ENCODE measurements at regions not wholly inside any gene's neighbourhood (a gene's known extent, or its start where the extent isn't known, plus 50 kb on each side); places are given as distances from the start of the nearest gene placed in this dataset.

GRCh38 chr9:2263665-2264064, 248.5 kb downstream of the SMARCA2 start:
- Mint-ChIP-seq H3K27ac (peak overlapping the region; percentile 32 to 89 (median 68)), H3K4me1 (peaks cover 65% of the 10 kb centered on the region), H3K4me3 (no peak overlapping the region), H3K9me3 (no peaks in the 10 kb centered on the region), H3K27me3 (ENCODE audit: low read depth) (no peaks in the 10 kb centered on the region), H3K36me3 (ENCODE audit: low read depth) (no peaks in the 10 kb centered on the region)
- TF ChIP-seq CTCF (IDR thresholded peaks at IDR 0.05; ENCODE audit: unreplicated experiment in 3 of 3): no peak

DNA sequence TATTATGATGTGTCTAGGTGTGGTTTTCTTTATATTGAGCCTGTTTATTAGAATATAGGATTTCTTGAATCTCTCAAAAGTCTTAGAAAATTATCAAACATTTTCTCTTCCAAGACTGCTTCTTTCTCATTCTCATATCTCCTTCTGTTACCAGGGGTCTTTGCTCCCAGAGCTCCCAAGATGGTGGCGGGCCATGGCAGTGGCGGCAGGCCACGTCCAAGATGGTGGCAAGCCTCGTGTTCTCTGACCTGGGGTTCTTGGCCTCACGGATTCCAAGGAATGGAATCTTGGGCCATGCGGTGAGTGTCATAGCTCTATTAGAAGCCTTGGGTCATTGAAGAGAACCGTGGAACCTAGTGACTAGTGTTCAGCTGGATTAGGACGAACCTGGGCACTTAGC, 248.9 kb downstream of the SMARCA2 start:
- H3K27ac Mint-ChIP-seq: peak overlapping the region in 2 of 3 experiments; percentile 32 to 89
- H3K27me3 Mint-ChIP-seq (ENCODE audit: low read depth): no peaks in the 10 kb centered on the region
- no peak for TF ChIP-seq CTCF (IDR thresholded peaks at IDR 0.05; ENCODE audit: unreplicated experiment in 3 of 3)
- no peak overlapping the region for H3K4me3 Mint-ChIP-seq
- no peaks in the 10 kb centered on the region for H3K9me3 Mint-ChIP-seq
- H3K4me1 Mint-ChIP-seq: peaks cover 65% of the 10 kb centered on the region
- H3K36me3 Mint-ChIP-seq (ENCODE audit: low read depth): no peaks in the 10 kb centered on the region

DNA sequence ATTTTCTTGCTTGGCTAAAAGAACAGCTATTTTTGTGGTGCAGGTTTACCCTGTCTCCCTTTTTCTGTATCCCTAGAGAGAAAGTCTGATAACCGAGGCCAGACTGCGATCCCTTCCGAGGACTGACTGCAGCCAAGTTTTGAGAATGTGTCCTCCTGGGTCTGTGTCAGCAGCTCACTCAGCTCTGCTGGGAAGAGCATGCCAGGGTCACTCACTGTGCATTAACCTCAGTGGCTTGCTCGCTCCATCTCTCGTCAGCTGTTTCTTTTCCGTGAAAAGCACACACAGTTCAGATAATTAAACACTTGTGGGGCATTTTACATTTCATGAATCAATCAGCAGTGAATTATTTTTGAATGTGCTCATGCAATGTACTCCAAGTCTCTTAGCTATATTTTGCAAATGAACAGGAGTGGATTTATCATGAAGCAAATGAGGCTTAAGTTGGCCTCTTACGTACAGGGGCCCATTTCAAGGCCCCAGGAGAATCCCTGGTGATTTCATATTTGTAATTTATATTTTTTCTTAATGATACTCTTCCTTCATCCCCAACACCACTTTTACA, 252.1 kb downstream of the SMARCA2 start:
- peaks cover 47% of the 10 kb centered on the region for H3K4me1 Mint-ChIP-seq
- no peaks in the 10 kb centered on the region for H3K9me3 Mint-ChIP-seq
- no peaks in the 10 kb centered on the region for H3K27me3 Mint-ChIP-seq (ENCODE audit: low read depth)
- peak overlapping the region; percentile 58 to 90 (median 87) for H3K27ac Mint-ChIP-seq
- no peak for TF ChIP-seq CTCF (IDR thresholded peaks at IDR 0.05; ENCODE audit: unreplicated experiment in 3 of 3)
- H3K36me3 Mint-ChIP-seq (ENCODE audit: low read depth): no peaks in the 10 kb centered on the region
- H3K4me3 Mint-ChIP-seq: no peak overlapping the region

GRCh38 chr9:2269778-2270177, 254.6 kb downstream of the SMARCA2 start:
- peaks cover 32% of the 10 kb centered on the region for H3K4me1 Mint-ChIP-seq
- TF ChIP-seq CTCF (IDR thresholded peaks at IDR 0.05; ENCODE audit: unreplicated experiment in 3 of 3): no peak
- no peaks in the 10 kb centered on the region for H3K9me3 Mint-ChIP-seq
- no peak overlapping the region for H3K27ac Mint-ChIP-seq
- no peaks in the 10 kb centered on the region for H3K36me3 Mint-ChIP-seq (ENCODE audit: low read depth)
- H3K4me3 Mint-ChIP-seq: no peak overlapping the region
- H3K27me3 Mint-ChIP-seq (ENCODE audit: low read depth): no peaks in the 10 kb centered on the region

- Mint-ChIP-seq H3K27ac (peak overlapping the region in 1 of 3 experiments; percentile 12), H3K4me1 (peaks cover 32% of the 10 kb centered on the region), H3K4me3 (no peak overlapping the region), H3K36me3 (ENCODE audit: low read depth) (no peaks in the 10 kb centered on the region), H3K9me3 (no peaks in the 10 kb centered on the region), H3K27me3 (ENCODE audit: low read depth) (no peaks in the 10 kb centered on the region)
- no peak for TF ChIP-seq CTCF (IDR thresholded peaks at IDR 0.05; ENCODE audit: unreplicated experiment in 3 of 3)
Observed at GRCh38 chr9:2270565-2270964, 255.4 kb downstream of the SMARCA2 start.

DNA sequence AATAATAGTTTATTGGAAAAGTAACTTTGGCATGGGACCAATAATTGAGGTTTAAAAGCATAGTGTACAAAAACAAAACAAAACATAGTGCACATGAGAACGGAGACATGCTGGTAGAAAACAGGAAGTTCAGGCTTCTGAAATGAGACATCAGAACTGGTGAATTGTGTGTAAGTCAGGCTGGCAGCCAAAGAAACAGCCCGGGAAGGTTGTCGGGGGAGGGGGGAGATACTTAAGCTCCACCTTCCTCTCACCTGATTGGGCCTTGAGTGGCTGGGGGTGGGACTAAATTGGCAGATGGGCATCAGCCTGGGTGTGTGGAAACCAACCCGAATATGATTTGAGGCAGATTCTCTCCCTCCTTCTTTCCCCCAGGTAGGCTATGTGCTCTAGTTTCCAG, 256.3 kb downstream of the SMARCA2 start:
- no peaks in the 10 kb centered on the region for H3K36me3 Mint-ChIP-seq (ENCODE audit: low read depth)
- no peaks in the 10 kb centered on the region for H3K9me3 Mint-ChIP-seq
- H3K4me1 Mint-ChIP-seq: peaks cover 27% of the 10 kb centered on the region
- H3K27me3 Mint-ChIP-seq (ENCODE audit: low read depth): no peaks in the 10 kb centered on the region
- H3K4me3 Mint-ChIP-seq: no peak overlapping the region
- TF ChIP-seq CTCF (IDR thresholded peaks at IDR 0.05; ENCODE audit: unreplicated experiment in 3 of 3): no peak
- no peak overlapping the region for H3K27ac Mint-ChIP-seq

All from nephron (organoid).